NCI-H524 treated with DMSO at 0.1 percent for 48 hours (cell line): ENCODE measurements at regions not wholly inside any gene's neighbourhood (a gene's known extent, or its start where the extent isn't known, plus 50 kb on each side); places are given as distances from the start of the nearest gene placed in this dataset.
A peak's percentile ranks its signal among the peaks of the same experiment; 100 is the strongest.

Experiments used
- DNase-seq: peaks from one replicate; lab custom pipeline; 2025; lab: John Stamatoyannopoulos, UW

- DNase-seq, result no peak
Observed at GRCh38 chr4:130486841-130487240, 1390.9 kb downstream of the C4orf33 start.

DNA sequence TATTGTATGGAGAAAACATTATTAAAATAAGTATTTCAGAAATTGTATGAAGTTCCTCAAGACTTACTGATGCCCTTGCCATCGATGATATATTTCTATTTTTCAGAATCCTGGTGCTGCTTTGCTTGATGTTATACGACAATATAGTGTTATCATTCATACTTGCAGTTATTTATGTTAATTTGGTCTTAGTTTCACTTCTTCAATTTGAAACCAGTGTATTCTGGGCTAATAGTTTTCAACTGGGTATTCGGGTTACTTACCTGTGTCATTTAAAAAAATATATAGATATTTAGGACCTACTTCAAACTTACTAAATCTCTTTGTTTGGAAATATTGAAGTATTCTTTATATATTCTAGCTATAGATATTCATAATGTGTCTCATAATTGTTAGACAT lies 1414.7 kb downstream of the C4orf33 start:
- DNase-seq, result no peak

GRCh38 chr4:130511776-130512175 lies 1415.8 kb downstream of the C4orf33 start:
- DNase-seq, result no peak

DNA sequence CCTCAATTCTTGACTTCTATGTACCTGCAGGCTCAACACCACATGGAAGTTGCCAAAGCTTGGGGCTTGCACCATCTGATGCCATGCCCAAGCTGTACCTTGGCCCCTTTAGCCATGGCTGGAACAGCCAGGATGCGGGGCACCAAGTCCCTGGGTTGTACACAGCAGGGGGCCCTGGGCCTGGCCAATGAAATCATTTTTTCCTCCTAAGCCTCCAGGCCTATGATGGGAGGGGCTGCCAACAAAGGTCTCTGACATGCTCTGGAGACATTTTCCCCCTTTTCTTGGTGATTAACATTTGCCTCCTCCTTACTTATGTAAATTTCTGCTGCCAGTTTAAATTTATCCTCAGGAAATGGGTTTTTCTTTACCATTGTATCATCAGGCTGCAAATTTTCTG lies 1428.1 kb downstream of the C4orf33 start:
- no peak for DNase-seq

GRCh38 chr4:130530505-130530904 lies 1434.6 kb downstream of the C4orf33 start:
- DNase-seq, result no peak

GRCh38 chr4:130534651-130535050 lies 1438.7 kb downstream of the C4orf33 start:
- no peak for DNase-seq

- DNase-seq, result no peak
Observed at GRCh38 chr4:130542953-130543352, 1447.0 kb downstream of the C4orf33 start.

GRCh38 chr4:130545171-130545570 lies 1449.2 kb downstream of the C4orf33 start:
- DNase-seq, result no peak

DNA sequence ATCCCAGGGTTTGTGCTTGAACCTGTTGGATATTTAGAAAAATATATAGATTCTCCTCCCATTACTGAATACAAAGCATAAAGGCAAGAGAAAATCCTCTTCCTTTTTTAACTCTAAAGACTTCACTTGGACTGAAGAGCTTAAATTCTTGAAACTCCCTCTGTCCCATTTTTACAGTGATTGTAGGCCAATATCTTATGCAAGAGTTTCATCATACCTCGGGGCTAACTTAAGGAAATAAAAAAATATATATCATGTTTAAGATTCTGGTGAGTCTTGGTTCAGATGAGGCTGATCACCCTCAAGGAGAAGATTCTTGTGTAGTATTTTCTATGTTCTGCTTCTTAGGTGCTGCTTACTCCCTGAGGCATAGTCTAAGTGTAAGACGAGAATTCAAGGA lies 1449.6 kb downstream of the C4orf33 start:
- no peak for DNase-seq

GRCh38 chr4:130559268-130559667 lies 1463.3 kb downstream of the C4orf33 start:
- DNase-seq, result no peak

DNA sequence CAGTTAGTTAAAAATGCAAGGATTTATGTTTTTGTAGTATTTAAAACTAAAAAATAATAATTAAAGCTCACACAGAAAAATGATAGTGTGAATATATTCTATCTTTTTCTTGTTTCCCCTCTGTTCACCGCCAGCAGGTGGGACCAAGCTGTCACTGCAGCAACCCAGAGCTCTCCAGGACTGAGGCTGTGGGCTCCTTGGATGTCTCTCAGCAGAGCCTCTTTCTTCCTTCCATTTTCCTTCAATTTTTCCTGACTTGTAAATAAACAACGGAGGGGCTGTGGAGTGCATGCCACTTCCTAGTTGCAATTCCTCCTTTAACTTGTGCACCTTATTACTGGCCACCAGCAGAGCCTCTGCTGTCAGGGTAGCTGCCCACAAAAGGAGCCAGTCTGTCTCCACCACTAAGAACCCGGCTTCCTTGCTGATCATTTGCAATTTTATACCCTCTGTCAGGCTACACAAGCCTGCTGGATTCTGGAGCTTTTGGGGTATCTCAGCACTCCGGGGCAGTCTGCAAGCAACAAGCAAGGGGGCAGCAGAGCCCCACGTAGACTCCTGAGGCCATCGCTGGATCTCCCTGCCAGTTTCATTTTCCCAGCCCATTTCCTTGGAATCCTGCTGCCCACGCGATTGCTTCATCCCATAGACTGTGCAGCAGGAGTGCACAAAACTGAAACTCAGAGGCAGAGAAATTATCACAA lies 1467.4 kb downstream of the C4orf33 start:
- peak; percentile 18 for DNase-seq

DNA sequence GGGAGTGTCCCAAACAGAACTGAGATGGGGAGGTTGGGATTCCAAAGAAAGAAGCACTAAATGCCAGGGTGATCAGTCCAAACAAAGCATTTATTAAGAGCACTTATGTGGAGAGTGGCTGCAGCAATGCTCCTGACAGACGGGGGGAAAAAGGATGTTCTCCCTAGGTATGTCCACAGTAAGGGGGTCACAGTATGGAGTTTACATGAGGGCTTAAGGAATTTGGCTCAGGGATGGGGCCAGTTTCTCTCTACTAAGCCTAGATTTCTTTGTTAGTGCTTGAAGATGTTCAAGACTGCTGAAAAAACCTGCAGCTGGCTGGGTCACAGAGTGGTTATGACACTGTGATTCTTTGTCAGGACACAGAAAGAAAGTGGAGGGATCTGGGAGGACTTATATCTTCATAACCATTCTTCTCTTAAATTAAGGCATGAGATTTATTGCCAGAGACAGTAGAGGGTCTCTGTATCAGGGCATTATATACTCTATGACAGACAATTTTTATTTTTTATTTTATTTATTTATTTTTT lies 1468.0 kb downstream of the C4orf33 start:
- DNase-seq, result no peak

GRCh38 chr4:130568746-130569145 lies 1472.8 kb downstream of the C4orf33 start:
- DNase-seq, result no peak

DNA sequence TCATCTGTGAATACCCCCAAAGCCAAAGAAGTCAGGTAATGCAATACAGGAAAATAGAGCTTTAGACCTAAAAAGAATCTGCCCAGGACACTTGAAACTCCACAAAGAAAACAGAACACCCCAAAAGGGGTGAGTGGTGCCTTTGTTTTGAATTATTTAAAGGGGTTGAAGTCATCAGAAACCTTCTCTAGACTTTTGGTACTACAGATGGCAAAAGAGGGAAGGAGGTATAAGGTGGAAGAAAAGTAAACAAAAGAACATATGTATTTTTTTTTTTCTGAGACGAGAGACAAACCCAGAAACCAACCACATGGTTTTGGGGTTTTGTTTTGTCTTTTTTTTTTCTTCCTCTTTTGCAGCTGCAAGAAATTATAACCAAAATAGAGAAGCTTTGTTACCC lies 1477.8 kb downstream of the C4orf33 start:
- DNase-seq, result no peak

DNA sequence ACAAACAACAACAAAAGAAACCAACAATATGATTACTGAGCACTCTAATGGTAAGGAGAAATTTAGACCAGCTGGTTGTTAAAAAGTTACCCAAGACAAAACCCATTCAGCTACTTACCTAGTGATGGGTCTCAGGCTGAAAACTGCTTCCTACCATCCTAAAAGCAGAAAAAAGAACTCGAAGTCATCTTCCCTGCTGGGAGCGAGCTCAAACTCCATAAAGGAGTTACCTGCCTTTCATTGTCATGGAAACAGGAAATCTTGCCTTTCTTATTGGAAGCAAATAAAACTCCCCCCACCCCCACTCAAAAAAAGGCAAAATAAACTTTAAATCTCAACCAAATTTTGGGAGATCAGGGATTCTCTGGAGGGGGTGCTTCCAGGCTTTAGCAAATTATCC lies 1478.3 kb downstream of the C4orf33 start:
- no peak for DNase-seq

DNA sequence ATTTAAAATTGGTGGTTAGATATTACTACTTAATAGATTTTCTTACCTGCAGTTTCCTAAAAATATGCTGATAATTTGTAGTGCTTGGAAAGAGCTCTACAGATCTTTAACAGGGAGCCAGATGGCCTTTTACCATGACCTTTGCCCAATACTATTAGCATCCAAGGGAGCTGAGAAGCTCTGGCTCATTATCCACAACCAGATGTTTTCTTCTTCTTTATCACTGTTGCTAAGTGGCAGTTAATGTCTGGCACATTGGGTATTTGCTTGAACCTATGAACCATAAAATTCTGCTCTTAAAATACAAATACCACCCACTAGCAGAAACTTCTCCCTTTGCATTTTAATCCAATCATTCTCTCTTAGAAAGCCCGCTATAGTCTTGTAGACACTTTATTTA lies 1480.3 kb downstream of the C4orf33 start:
- DNase-seq, result peak; percentile 77

GRCh38 chr4:130591091-130591490 lies 1495.1 kb downstream of the C4orf33 start:
- no peak for DNase-seq

GRCh38 chr4:130600706-130601105 lies 1504.8 kb downstream of the C4orf33 start:
- DNase-seq, result no peak

DNA sequence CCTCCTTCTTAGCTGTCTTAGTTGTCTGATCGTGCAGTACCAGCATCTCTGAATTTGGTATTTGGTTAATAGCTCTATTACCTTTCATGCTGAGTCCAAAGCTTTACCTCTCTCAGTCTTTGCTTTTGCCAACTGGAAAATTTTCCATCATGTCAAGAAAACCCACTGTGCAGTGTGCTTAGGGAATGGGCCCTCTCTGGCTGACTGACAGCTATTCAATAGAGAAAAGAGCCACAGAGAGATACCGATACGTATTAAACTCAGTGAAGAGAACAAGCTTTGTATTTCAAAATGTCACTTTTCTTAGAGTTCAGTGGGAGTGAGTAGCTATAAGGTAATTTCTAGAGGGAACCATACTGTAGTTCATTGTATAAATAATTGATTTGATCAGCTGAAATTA lies 1507.1 kb downstream of the C4orf33 start:
- DNase-seq, result no peak

DNA sequence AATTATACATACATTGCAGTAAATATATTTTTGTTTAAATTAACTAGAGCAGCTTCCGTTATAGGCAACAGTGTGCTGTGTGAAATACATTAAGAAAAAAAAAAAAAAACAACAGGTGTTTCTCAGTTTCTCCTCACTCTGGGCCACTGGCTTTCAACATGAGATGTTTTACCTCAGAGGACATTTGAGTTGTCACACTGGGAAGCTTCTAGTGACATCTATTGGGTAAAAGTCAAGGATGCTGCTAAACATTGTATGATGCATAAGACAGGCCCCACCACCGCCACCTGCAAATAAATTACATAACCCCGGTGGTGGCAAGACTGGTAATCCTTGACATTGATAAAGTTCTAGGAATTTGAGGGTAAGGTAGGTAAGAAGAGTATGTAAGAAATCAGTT lies 1512.2 kb downstream of the C4orf33 start:
- no peak for DNase-seq

DNA sequence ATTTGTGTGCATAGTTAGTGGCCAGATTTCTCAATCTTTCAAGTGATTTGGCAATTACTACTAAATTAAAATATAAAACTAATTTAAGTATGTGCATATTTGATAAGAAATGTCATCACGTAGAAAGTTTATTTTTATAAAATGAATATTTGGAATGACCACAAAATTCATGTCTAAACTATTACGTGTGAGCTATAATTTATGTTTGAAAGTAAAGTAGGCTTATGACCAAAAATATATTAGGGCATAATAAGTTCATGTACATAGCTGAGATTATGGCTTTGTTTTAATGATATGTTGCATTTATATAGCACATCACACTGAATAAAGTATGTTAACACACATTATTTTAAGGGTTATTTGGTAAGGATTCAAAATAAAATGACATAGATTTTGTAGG lies 1532.6 kb downstream of the C4orf33 start:
- no peak for DNase-seq

GRCh38 chr4:130632731-130633604 lies 1537.0 kb downstream of the C4orf33 start:
- DNase-seq, result no peak

DNA sequence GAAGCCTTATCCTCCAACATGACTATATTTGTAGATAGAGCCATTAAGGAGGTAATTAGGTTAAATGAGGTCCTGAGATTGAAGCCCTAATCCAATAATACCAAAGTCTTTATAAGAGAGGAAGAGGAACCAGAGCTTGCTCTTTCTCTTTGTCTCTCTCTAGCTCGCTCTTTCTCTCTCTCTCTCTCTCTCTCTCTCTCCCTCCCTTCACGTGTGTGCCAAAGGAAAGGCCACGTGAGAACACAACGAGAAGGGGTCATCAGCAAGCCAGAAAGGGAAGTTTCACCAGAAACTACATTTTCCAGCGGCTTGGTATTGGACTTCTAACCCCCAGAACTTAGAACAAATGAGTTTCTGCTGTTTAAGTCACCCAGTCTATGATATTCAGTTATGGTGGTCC lies 1540.5 kb downstream of the C4orf33 start:
- DNase-seq, result no peak
